HG02642 (cell line): ENCODE measurements at regions not wholly inside any gene's neighbourhood (a gene's known extent, or its start where the extent isn't known, plus 50 kb on each side); places are given as distances from the start of the nearest gene placed in this dataset.

ENCODE experiments used
- ATAC-seq: cut with Tn5 transposase; IDR thresholded peaks from one replicate; pipeline ENCODE4 v1.9.1; 2021; ENCODE audit warnings: mild to moderate bottlenecking; ENCODE audit not compliant: unreplicated experiment, poor library complexity

GRCh38 chr9:8096091-8096490 is 296.5 kb upstream of the DMAC1 start:
- ATAC-seq: no peak

- ATAC-seq: no peak
Measured at GRCh38 chr9:8095672-8096086, 296.1 kb upstream of the DMAC1 start.

GRCh38 chr9:8088477-8088876 is 288.9 kb upstream of the DMAC1 start:
- no peak for ATAC-seq

GRCh38 chr9:8085986-8086385 is 286.4 kb upstream of the DMAC1 start:
- no peak for ATAC-seq

GRCh38 chr9:8078641-8079140 is 279.1 kb upstream of the DMAC1 start:
- no peak for ATAC-seq

- ATAC-seq: no peak
Measured at GRCh38 chr9:8074713-8075286, 275.2 kb upstream of the DMAC1 start.

- ATAC-seq: no peak
Measured at GRCh38 chr9:8071445-8071798, 271.8 kb upstream of the DMAC1 start.

- ATAC-seq: no peak
Measured at GRCh38 chr9:8070779-8071444, 271.3 kb upstream of the DMAC1 start.

- no peak for ATAC-seq
Measured at GRCh38 chr9:8062459-8062858, 262.9 kb upstream of the DMAC1 start.

GRCh38 chr9:8053501-8053900 is 253.9 kb upstream of the DMAC1 start:
- ATAC-seq: no peak

- no peak for ATAC-seq
Measured at GRCh38 chr9:8052991-8053390, 253.4 kb upstream of the DMAC1 start.

GRCh38 chr9:8037745-8038144 is 238.2 kb upstream of the DMAC1 start:
- no peak for ATAC-seq

- ATAC-seq: no peak
Measured at GRCh38 chr9:8036914-8037524, 237.4 kb upstream of the DMAC1 start.

GRCh38 chr9:8033794-8034193 is 234.2 kb upstream of the DMAC1 start:
- no peak for ATAC-seq

- no peak for ATAC-seq
Measured at GRCh38 chr9:8030095-8030494, 230.5 kb upstream of the DMAC1 start.

- ATAC-seq: no peak
Measured at GRCh38 chr9:8027351-8027750, 227.8 kb upstream of the DMAC1 start.

- no peak for ATAC-seq
Measured at GRCh38 chr9:8025551-8025950, 226.0 kb upstream of the DMAC1 start.

- ATAC-seq: no peak
Measured at GRCh38 chr9:8020186-8020585, 220.6 kb upstream of the DMAC1 start.

GRCh38 chr9:8019636-8020035 is 220.1 kb upstream of the DMAC1 start:
- ATAC-seq: no peak

- ATAC-seq: no peak
Measured at GRCh38 chr9:8014997-8015682, 215.6 kb upstream of the DMAC1 start.

- ATAC-seq: no peak
Measured at GRCh38 chr9:8012986-8013385, 213.4 kb upstream of the DMAC1 start.
